ENCODE measurements at regions not wholly inside any gene's neighbourhood (a gene's known extent, or its start where the extent isn't known, plus 50 kb on each side); places are given as distances from the start of the nearest gene placed in this dataset.

DNA sequence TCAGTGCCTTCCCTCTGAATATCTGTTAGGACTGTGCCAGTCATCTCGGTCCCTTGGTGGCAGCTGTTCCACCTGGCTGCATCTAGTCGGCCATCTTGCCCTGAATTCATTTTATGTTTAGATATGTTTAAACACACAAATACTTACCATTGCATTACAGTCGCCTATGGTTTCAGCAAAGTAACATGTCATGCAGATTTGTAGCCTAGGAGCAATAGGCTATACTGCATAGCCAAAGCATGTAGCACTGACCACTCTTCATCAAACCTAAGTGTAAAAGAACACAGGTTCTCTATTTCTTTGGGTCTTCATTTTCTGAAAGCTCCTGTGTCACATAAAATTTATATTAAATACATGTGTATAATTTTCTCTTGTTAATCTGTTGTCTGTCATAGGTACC is 118.9 kb upstream of the THSD7A start:
- Histone ChIP-seq H3K27ac (ENCODE audit: low read depth, low read length) (no peak overlapping the region), H3K9me3 (ENCODE audit: control insufficient read depth, insufficient read depth, low read length) (no peaks in the 10 kb centered on the region), H3K4me1 (ENCODE audit: control insufficient read depth, insufficient read depth, low read length) (no peaks in the 10 kb centered on the region), H3K27me3 (ENCODE audit: control insufficient read depth, insufficient read depth, low read length) (no peaks in the 10 kb centered on the region), H3K36me3 (ENCODE audit: control insufficient read depth, insufficient read depth, low read length) (no peaks in the 10 kb centered on the region), H3K9ac (ENCODE audit: low read depth, low read length) (no peak overlapping the region), H3K4me3 (ENCODE audit: low read depth, low read length) (no peak overlapping the region)

DNA sequence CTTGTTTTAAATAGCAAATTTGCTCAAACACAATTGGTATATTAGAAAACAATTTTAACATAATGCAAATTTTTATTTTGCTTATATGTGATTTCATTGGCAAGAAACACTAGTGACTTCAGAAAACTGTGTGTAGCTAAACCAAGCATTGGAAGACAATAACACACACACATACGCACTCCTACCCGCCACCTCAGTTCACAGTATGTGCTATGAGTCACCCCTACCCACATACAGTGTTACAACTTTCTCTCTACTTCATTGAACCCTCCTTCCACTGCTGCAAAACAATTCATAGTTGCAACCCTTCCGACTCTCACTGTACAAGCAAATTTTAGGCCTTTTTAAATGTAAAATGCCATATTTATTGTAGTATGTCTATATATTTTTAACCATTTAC is 119.9 kb upstream of the THSD7A start:
- H3K4me1 ChIP-seq (ENCODE audit: control insufficient read depth, insufficient read depth, low read length): no peaks in the 10 kb centered on the region
- H3K9me3 ChIP-seq (ENCODE audit: control insufficient read depth, insufficient read depth, low read length): no peaks in the 10 kb centered on the region
- H3K4me3 ChIP-seq (ENCODE audit: low read depth, low read length): no peak overlapping the region
- no peaks in the 10 kb centered on the region for H3K27me3 ChIP-seq (ENCODE audit: control insufficient read depth, insufficient read depth, low read length)
- no peak overlapping the region for H3K27ac ChIP-seq (ENCODE audit: low read depth, low read length)
- no peaks in the 10 kb centered on the region for H3K36me3 ChIP-seq (ENCODE audit: control insufficient read depth, insufficient read depth, low read length)
- H3K9ac ChIP-seq (ENCODE audit: low read depth, low read length): no peak overlapping the region

- Histone ChIP-seq H3K9ac (ENCODE audit: low read depth, low read length) (no peak overlapping the region), H3K36me3 (ENCODE audit: control insufficient read depth, insufficient read depth, low read length) (no peaks in the 10 kb centered on the region), H3K9me3 (ENCODE audit: control insufficient read depth, insufficient read depth, low read length) (no peaks in the 10 kb centered on the region), H3K4me3 (ENCODE audit: low read depth, low read length) (no peak overlapping the region), H3K4me1 (ENCODE audit: control insufficient read depth, insufficient read depth, low read length) (0 out of 2 replicates have a peak, but pooled peaks cover 3% of the 10 kb centered on the region), H3K27me3 (ENCODE audit: control insufficient read depth, insufficient read depth, low read length) (no peaks in the 10 kb centered on the region), H3K27ac (ENCODE audit: low read depth, low read length) (no peak overlapping the region)
Observed at GRCh38 chr7:11952972-11953371, 121.0 kb upstream of the THSD7A start.

DNA sequence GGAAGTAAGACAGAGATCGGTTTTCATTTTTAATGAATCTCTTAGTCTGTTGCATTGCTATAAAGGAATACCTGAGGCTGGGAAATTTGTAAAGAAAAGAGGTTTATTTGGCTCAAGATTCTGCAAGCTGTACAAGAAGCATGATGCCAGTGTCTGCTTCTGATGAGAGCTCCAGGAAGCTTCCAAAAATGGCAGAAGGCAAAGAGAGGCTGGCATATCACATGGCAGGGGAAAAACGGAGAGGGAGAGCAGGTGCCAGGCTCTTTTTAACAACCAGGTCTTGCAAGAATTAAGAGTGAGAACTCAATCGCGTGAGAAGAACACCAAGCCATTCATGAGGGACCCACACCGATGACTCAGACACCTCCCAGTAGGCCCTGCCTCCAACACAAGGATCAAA is 125.0 kb upstream of the THSD7A start:
- H3K36me3 ChIP-seq (ENCODE audit: control insufficient read depth, insufficient read depth, low read length): no peaks in the 10 kb centered on the region
- no peak overlapping the region for H3K27ac ChIP-seq (ENCODE audit: low read depth, low read length)
- no peak overlapping the region for H3K4me3 ChIP-seq (ENCODE audit: low read depth, low read length)
- no peaks in the 10 kb centered on the region for H3K27me3 ChIP-seq (ENCODE audit: control insufficient read depth, insufficient read depth, low read length)
- H3K9ac ChIP-seq (ENCODE audit: low read depth, low read length): no peak overlapping the region
- peaks cover 17% of the 10 kb centered on the region for H3K4me1 ChIP-seq (ENCODE audit: control insufficient read depth, insufficient read depth, low read length)
- H3K9me3 ChIP-seq (ENCODE audit: control insufficient read depth, insufficient read depth, low read length): no peaks in the 10 kb centered on the region

- Histone ChIP-seq H3K27ac (ENCODE audit: low read depth, low read length) (no peak overlapping the region), H3K9me3 (ENCODE audit: control insufficient read depth, insufficient read depth, low read length) (no peaks in the 10 kb centered on the region), H3K9ac (ENCODE audit: low read depth, low read length) (no peak overlapping the region), H3K4me1 (ENCODE audit: control insufficient read depth, insufficient read depth, low read length) (peaks cover 17% of the 10 kb centered on the region), H3K36me3 (ENCODE audit: control insufficient read depth, insufficient read depth, low read length) (no peaks in the 10 kb centered on the region), H3K27me3 (ENCODE audit: control insufficient read depth, insufficient read depth, low read length) (no peaks in the 10 kb centered on the region), H3K4me3 (ENCODE audit: low read depth, low read length) (no peak overlapping the region)
Observed at GRCh38 chr7:11957956-11958355, 126.0 kb upstream of the THSD7A start.

GRCh38 chr7:11959121-11959520 is 127.1 kb upstream of the THSD7A start:
- no peaks in the 10 kb centered on the region for H3K36me3 ChIP-seq (ENCODE audit: control insufficient read depth, insufficient read depth, low read length)
- no peaks in the 10 kb centered on the region for H3K27me3 ChIP-seq (ENCODE audit: control insufficient read depth, insufficient read depth, low read length)
- H3K9me3 ChIP-seq (ENCODE audit: control insufficient read depth, insufficient read depth, low read length): no peaks in the 10 kb centered on the region
- H3K4me3 ChIP-seq (ENCODE audit: low read depth, low read length): peak overlapping the region; percentile 33; the same call in 1 of the 2 replicates
- peak overlapping the region; percentile 32 for H3K27ac ChIP-seq (ENCODE audit: low read depth, low read length)
- peaks cover 17% of the 10 kb centered on the region for H3K4me1 ChIP-seq (ENCODE audit: control insufficient read depth, insufficient read depth, low read length)
- no peak overlapping the region for H3K9ac ChIP-seq (ENCODE audit: low read depth, low read length)

GRCh38 chr7:11960621-11961020 is 128.6 kb upstream of the THSD7A start:
- peaks cover 17% of the 10 kb centered on the region for H3K4me1 ChIP-seq (ENCODE audit: control insufficient read depth, insufficient read depth, low read length)
- H3K36me3 ChIP-seq (ENCODE audit: control insufficient read depth, insufficient read depth, low read length): no peaks in the 10 kb centered on the region
- H3K27ac ChIP-seq (ENCODE audit: low read depth, low read length): no peak overlapping the region
- no peak overlapping the region for H3K9ac ChIP-seq (ENCODE audit: low read depth, low read length)
- no peaks in the 10 kb centered on the region for H3K27me3 ChIP-seq (ENCODE audit: control insufficient read depth, insufficient read depth, low read length)
- H3K4me3 ChIP-seq (ENCODE audit: low read depth, low read length): no peak overlapping the region
- H3K9me3 ChIP-seq (ENCODE audit: control insufficient read depth, insufficient read depth, low read length): no peaks in the 10 kb centered on the region

GRCh38 chr7:11969643-11970042 is 137.6 kb upstream of the THSD7A start:
- Histone ChIP-seq H3K27ac (ENCODE audit: low read depth, low read length) (no peak overlapping the region), H3K27me3 (ENCODE audit: control insufficient read depth, insufficient read depth, low read length) (no peaks in the 10 kb centered on the region), H3K9me3 (ENCODE audit: control insufficient read depth, insufficient read depth, low read length) (no peaks in the 10 kb centered on the region), H3K4me3 (ENCODE audit: low read depth, low read length) (no peak overlapping the region), H3K36me3 (ENCODE audit: control insufficient read depth, insufficient read depth, low read length) (no peaks in the 10 kb centered on the region), H3K9ac (ENCODE audit: low read depth, low read length) (no peak overlapping the region), H3K4me1 (ENCODE audit: control insufficient read depth, insufficient read depth, low read length) (no peaks in the 10 kb centered on the region)

GRCh38 chr7:11970132-11970531 is 138.1 kb upstream of the THSD7A start:
- Histone ChIP-seq H3K27me3 (ENCODE audit: control insufficient read depth, insufficient read depth, low read length) (no peaks in the 10 kb centered on the region), H3K4me3 (ENCODE audit: low read depth, low read length) (no peak overlapping the region), H3K9ac (ENCODE audit: low read depth, low read length) (no peak overlapping the region), H3K27ac (ENCODE audit: low read depth, low read length) (no peak overlapping the region), H3K36me3 (ENCODE audit: control insufficient read depth, insufficient read depth, low read length) (no peaks in the 10 kb centered on the region), H3K9me3 (ENCODE audit: control insufficient read depth, insufficient read depth, low read length) (no peaks in the 10 kb centered on the region), H3K4me1 (ENCODE audit: control insufficient read depth, insufficient read depth, low read length) (no peaks in the 10 kb centered on the region)

DNA sequence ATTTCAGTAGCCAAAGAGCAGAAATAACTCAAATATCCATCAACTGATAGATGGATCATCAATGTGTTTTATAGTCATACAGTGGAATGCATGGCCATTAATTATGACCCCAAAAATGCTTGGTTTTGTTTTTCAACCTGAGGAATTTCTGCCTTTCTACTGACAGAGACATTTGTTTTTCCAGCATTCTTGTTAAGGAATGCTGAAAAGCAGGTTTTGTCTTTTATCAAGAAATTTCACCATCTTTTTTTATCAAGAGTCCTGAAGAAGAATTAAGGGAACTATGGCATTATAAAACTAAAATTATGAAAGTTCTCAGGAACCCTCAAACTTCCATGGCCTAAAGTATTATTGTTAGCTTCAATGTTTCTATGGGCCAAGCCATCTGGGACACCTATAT is 153.4 kb upstream of the THSD7A start:
- H3K4me3 ChIP-seq (ENCODE audit: low read depth, low read length): no peak overlapping the region
- no peaks in the 10 kb centered on the region for H3K36me3 ChIP-seq (ENCODE audit: control insufficient read depth, insufficient read depth, low read length)
- peaks cover 20% of the 10 kb centered on the region for H3K9me3 ChIP-seq (ENCODE audit: control insufficient read depth, insufficient read depth, low read length)
- H3K4me1 ChIP-seq (ENCODE audit: control insufficient read depth, insufficient read depth, low read length): peaks cover 4% of the 10 kb centered on the region; the same call in 1 of the 2 replicates
- H3K9ac ChIP-seq (ENCODE audit: low read depth, low read length): no peak overlapping the region
- H3K27me3 ChIP-seq (ENCODE audit: control insufficient read depth, insufficient read depth, low read length): no peaks in the 10 kb centered on the region
- no peak overlapping the region for H3K27ac ChIP-seq (ENCODE audit: low read depth, low read length)

- peaks cover 4% of the 10 kb centered on the region; the same call in 1 of the 2 replicates for H3K4me1 ChIP-seq (ENCODE audit: control insufficient read depth, insufficient read depth, low read length)
- H3K4me3 ChIP-seq (ENCODE audit: low read depth, low read length): no peak overlapping the region
- H3K9me3 ChIP-seq (ENCODE audit: control insufficient read depth, insufficient read depth, low read length): peaks cover 20% of the 10 kb centered on the region
- H3K27me3 ChIP-seq (ENCODE audit: control insufficient read depth, insufficient read depth, low read length): no peaks in the 10 kb centered on the region
- H3K27ac ChIP-seq (ENCODE audit: low read depth, low read length): no peak overlapping the region
- H3K36me3 ChIP-seq (ENCODE audit: control insufficient read depth, insufficient read depth, low read length): no peaks in the 10 kb centered on the region
- H3K9ac ChIP-seq (ENCODE audit: low read depth, low read length): no peak overlapping the region
Observed at GRCh38 chr7:11985971-11986370, 154.0 kb upstream of the THSD7A start.

- H3K27ac ChIP-seq (ENCODE audit: low read depth, low read length): no peak overlapping the region
- peaks cover 15% of the 10 kb centered on the region for H3K9me3 ChIP-seq (ENCODE audit: control insufficient read depth, insufficient read depth, low read length)
- H3K9ac ChIP-seq (ENCODE audit: low read depth, low read length): no peak overlapping the region
- peaks cover 4% of the 10 kb centered on the region; the same call in 1 of the 2 replicates for H3K4me1 ChIP-seq (ENCODE audit: control insufficient read depth, insufficient read depth, low read length)
- no peaks in the 10 kb centered on the region for H3K36me3 ChIP-seq (ENCODE audit: control insufficient read depth, insufficient read depth, low read length)
- no peaks in the 10 kb centered on the region for H3K27me3 ChIP-seq (ENCODE audit: control insufficient read depth, insufficient read depth, low read length)
- no peak overlapping the region for H3K4me3 ChIP-seq (ENCODE audit: low read depth, low read length)
Observed at GRCh38 chr7:11988186-11988585, 156.2 kb upstream of the THSD7A start.

All from HUES48 (cell line).